ENCODE measurements at regions not wholly inside any gene's neighbourhood (a gene's known extent, or its start where the extent isn't known, plus 50 kb on each side); places are given as distances from the start of the nearest gene placed in this dataset.
"Not testable (repeated sequence)": the region's sequence is repeated elsewhere in the genome, so short reads cannot be mapped to it uniquely, and the experiment has no call there.

- no peak for TF ChIP-seq ELF4 (IDR thresholded peaks at IDR 0.05)
Observed at GRCh38 chr1:228940526-228940925, 205.2 kb downstream of the RHOU start.

GRCh38 chr1:228940926-228941325, 205.6 kb downstream of the RHOU start:
- ChIA-PET POLR2A (no interaction called here), CTCF (no interaction called here)
- TF ChIP-seq ZNF384 (IDR thresholded peaks at IDR 0.05) (no peak), BHLHE40 (IDR thresholded peaks at IDR 0.05; ENCODE audit: borderline replicate concordance) (no peak), L3MBTL2 (conservative IDR thresholded peaks at IDR 0.05) (no peak), FOXA1 (IDR thresholded peaks at IDR 0.05) (no peak), SUZ12 (IDR thresholded peaks at IDR 0.05) (no peak), TARDBP (IDR thresholded peaks at IDR 0.05) (no peak), ARNT (IDR thresholded peaks at IDR 0.05) (no peak), NFRKB (IDR thresholded peaks at IDR 0.05) (no peak)
- no peak for DNase-seq (ENCODE audit: extremely low spot score)

More at GRCh38 chr1:228940526-228940925, 205.2 kb downstream of the RHOU start:
- ChIA-PET POLR2A (no interaction called here), CTCF (no interaction called here)
- no peak for DNase-seq (ENCODE audit: extremely low spot score)

GRCh38 chr1:228941666-228942065, 206.4 kb downstream of the RHOU start:
- ChIA-PET POLR2A (no interaction called here), CTCF (no interaction called here)
- DNase-seq (ENCODE audit: extremely low spot score): no peak
- TF ChIP-seq SP1 (IDR thresholded peaks at IDR 0.05): no peak
- TF ChIP-seq, protein P1, sequence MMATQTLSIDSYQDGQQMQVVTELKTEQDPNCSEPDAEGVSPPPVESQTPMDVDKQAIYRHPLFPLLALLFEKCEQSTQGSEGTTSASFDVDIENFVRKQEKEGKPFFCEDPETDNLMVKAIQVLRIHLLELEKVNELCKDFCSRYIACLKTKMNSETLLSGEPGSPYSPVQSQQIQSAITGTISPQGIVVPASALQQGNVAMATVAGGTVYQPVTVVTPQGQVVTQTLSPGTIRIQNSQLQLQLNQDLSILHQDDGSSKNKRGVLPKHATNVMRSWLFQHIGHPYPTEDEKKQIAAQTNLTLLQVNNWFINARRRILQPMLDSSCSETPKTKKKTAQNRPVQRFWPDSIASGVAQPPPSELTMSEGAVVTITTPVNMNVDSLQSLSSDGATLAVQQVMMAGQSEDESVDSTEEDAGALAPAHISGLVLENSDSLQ (IDR thresholded peaks at IDR 0.05): no peak
- no peak for TF ChIP-seq BHLHE40 (IDR thresholded peaks at IDR 0.05; ENCODE audit: borderline replicate concordance)

GRCh38 chr1:228943436-228943835, 208.2 kb downstream of the RHOU start:
- CTCF ChIA-PET: no interaction called here
- POLR2A ChIA-PET: no interaction called here
- TF ChIP-seq ELF4 (IDR thresholded peaks at IDR 0.05) (no peak), NFRKB (IDR thresholded peaks at IDR 0.05) (no peak), HDGF (IDR thresholded peaks at IDR 0.05; ENCODE audit: borderline replicate concordance) (no peak), FOXM1 (IDR thresholded peaks at IDR 0.05; ENCODE audit: borderline replicate concordance) (no peak), ARNT (IDR thresholded peaks at IDR 0.05) (no peak), FOXK2 (IDR thresholded peaks at IDR 0.05) (no peak), BHLHE40 (IDR thresholded peaks at IDR 0.05; ENCODE audit: borderline replicate concordance) (no peak), L3MBTL2 (conservative IDR thresholded peaks at IDR 0.05) (no peak), TARDBP (IDR thresholded peaks at IDR 0.05) (no peak), ZNF384 (IDR thresholded peaks at IDR 0.05) (no peak), FOXA1 (IDR thresholded peaks at IDR 0.05) (no peak), SP1 (IDR thresholded peaks at IDR 0.05) (no peak)
- no peak for DNase-seq (ENCODE audit: extremely low spot score)

DNA sequence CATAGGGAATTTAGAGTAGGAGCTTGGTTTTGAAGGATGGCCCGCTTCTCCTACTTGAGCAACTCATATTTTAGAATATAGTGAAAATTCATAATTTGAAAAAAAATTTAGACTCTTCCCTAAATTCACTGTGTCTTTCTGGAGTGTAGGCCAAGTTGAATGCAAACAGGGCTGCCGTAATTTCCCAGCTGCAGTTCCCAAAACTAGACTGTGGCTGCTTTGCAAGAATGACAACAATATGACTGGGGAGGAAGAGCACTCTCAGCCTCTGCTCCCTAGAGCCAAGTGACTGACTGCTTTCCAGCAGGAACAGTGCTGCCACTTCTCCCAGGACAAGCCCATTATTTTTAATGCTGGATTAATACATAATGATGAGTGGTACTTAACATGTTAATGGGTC, 209.0 kb downstream of the RHOU start:
- CTCF ChIA-PET: no interaction called here
- TF ChIP-seq FOXA1 (IDR thresholded peaks at IDR 0.05) (no peak), CTBP1 (IDR thresholded peaks at IDR 0.05; ENCODE audit: borderline replicate concordance) (no peak), NFRKB (IDR thresholded peaks at IDR 0.05) (no peak), SP1 (IDR thresholded peaks at IDR 0.05) (no peak)
- TF ChIP-seq, protein P1 (IDR thresholded peaks at IDR 0.05): no peak
- no peak for DNase-seq (ENCODE audit: extremely low spot score)
- POLR2A ChIA-PET: no interaction called here

- TF ChIP-seq, protein P1 (IDR thresholded peaks at IDR 0.05): no peak
- no peak for TF ChIP-seq NFRKB (IDR thresholded peaks at IDR 0.05)
- DNase-seq (ENCODE audit: extremely low spot score): no peak
- CTCF ChIA-PET: no interaction called here
- POLR2A ChIA-PET: no interaction called here
Observed at GRCh38 chr1:228944935-228945371, 209.7 kb downstream of the RHOU start.

- ChIA-PET POLR2A (no interaction called here), CTCF (no interaction called here)
- TF ChIP-seq ZNF384 (IDR thresholded peaks at IDR 0.05) (no peak), BHLHE40 (IDR thresholded peaks at IDR 0.05; ENCODE audit: borderline replicate concordance) (no peak), FOXA1 (IDR thresholded peaks at IDR 0.05) (no peak), NFRKB (IDR thresholded peaks at IDR 0.05) (no peak), SUZ12 (IDR thresholded peaks at IDR 0.05) (no peak), HDGF (IDR thresholded peaks at IDR 0.05; ENCODE audit: borderline replicate concordance) (no peak), L3MBTL2 (conservative IDR thresholded peaks at IDR 0.05) (no peak), LEF1 (IDR thresholded peaks at IDR 0.05; ENCODE audit: borderline replicate concordance) (no peak), FOXK2 (IDR thresholded peaks at IDR 0.05) (no peak), ELF4 (IDR thresholded peaks at IDR 0.05) (no peak), TARDBP (IDR thresholded peaks at IDR 0.05) (no peak), FOXM1 (IDR thresholded peaks at IDR 0.05; ENCODE audit: borderline replicate concordance) (no peak), SP1 (IDR thresholded peaks at IDR 0.05) (no peak), ARNT (IDR thresholded peaks at IDR 0.05) (no peak), CTBP1 (IDR thresholded peaks at IDR 0.05; ENCODE audit: borderline replicate concordance) (no peak)
- TF ChIP-seq, protein P1 (IDR thresholded peaks at IDR 0.05): no peak
- DNase-seq (ENCODE audit: extremely low spot score): no peak
Observed at GRCh38 chr1:228945885-228946284, 210.6 kb downstream of the RHOU start.

DNA sequence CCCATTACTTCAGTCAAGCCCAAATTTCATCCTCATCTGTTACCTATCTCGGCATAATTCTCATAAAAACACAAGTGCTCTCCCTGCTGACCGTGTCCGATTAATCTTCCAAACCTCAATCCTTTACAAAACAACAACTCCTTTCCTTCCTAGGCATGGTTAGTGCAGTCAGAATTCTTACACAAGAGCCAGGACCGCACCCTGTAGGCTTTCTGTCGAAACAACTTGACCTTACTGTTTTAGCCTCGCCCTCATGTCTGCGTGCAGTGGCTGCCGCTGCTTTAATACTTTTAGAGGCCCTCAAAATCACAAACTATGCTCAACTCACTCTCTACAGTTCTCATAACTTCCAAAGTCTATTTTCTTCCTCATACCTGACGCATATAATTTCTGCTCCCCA, 214.3 kb downstream of the RHOU start:
- POLR2A ChIA-PET; DNase-seq (ENCODE audit: extremely low spot score); CTCF ChIA-PET: not testable (repeated sequence)
